ENCODE measurements at regions not wholly inside any gene's neighbourhood (a gene's known extent, or its start where the extent isn't known, plus 50 kb on each side); places are given as distances from the start of the nearest gene placed in this dataset.

DNA sequence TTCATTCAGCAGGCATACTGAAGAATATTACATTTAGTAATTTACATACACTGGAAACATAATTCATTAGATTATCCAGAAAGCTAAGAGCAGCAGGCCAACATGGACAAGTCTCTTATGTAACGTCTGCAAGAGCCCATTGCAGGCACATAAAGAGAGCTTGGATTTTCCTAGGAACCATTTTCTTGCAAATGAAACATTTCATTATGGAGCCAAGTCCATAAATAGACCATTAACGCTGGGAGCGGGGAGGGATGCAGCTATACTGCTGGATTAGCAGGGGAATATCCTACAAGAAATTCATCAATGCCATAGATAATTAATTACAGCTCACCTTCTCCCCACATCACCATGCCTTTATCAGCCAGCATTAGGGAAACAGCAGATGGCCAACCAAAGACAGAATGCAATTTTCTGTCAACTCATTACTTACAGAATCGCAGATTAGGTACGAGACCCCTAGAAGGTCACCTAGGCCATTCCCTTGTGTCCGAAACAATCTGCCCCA lies 170.4 kb downstream of the C1D start:
- TF ChIP-seq EZH2 (IDR thresholded peaks at IDR 0.05) (no peak), POLR2AphosphoS5 (IDR thresholded peaks at IDR 0.05; ENCODE audit: borderline replicate concordance, low read depth, low read length) (no peak)

Data from SK-N-MC (cell line).